Smooth muscle cell (in vitro differentiated cells): ENCODE measurements at regions not wholly inside any gene's neighbourhood (a gene's known extent, or its start where the extent isn't known, plus 50 kb on each side); places are given as distances from the start of the nearest gene placed in this dataset.

Experiments
- DNase-seq: peaks from one replicate; lab custom pipeline; 2025; ENCODE audit not compliant: unreplicated experiment; lab: John Stamatoyannopoulos, UW
- H2AFZ ChIP-seq: fragments of 200-600 bp; sonication (generic); 2 replicates; pipeline ENCODE4 v1.6.0; 2016; ENCODE audit warnings: antibody characterized with exemption, low read depth, mild to moderate bottlenecking
- H3F3A ChIP-seq: fragments of 200-600 bp; sonication (generic); 2 replicates; pipeline ENCODE4 v1.6.0; 2017; ENCODE audit warnings: antibody characterized with exemption, low read depth
- H3K27ac ChIP-seq: fragments of 200-600 bp; sonication (generic); 2 replicates; pipeline ENCODE4 v1.5.1; 2016; ENCODE audit warnings: low read depth, mild to moderate bottlenecking
- H3K27me3 ChIP-seq: fragments of 200-600 bp; sonication (generic); 2 replicates; pipeline ENCODE4 v1.6.1; 2016; ENCODE audit warnings: low read depth, mild to moderate bottlenecking
- H3K36me3 ChIP-seq: fragments of 200-600 bp; sonication (generic); 2 replicates; pipeline ENCODE4 v1.5.1; 2016; ENCODE audit warnings: low read depth
- H3K4me1 ChIP-seq: fragments of 200-600 bp; sonication (generic); 2 replicates; pipeline ENCODE4 v1.5.1; 2016; ENCODE audit warnings: low read depth
- H3K4me2 ChIP-seq: fragments of 200-600 bp; sonication (generic); 2 replicates; pipeline ENCODE4 v1.6.0; 2016; ENCODE audit warnings: mild to moderate bottlenecking
- H3K4me3 ChIP-seq: fragments of 200-600 bp; sonication (generic); 2 replicates; pipeline ENCODE4 v1.5.1; 2016; ENCODE audit warnings: mild to moderate bottlenecking
- H3K79me2 ChIP-seq: fragments of 200-600 bp; sonication (generic); 2 replicates; pipeline ENCODE4 v1.6.0; 2016; ENCODE audit warnings: low read depth, mild to moderate bottlenecking
- H3K9ac ChIP-seq: fragments of 200-600 bp; sonication (generic); 2 replicates; pipeline ENCODE4 v1.6.0; 2016; ENCODE audit warnings: low read depth
- H3K9me3 ChIP-seq: fragments of 200-600 bp; sonication (generic); replicated peaks from 2 replicates; pipeline ENCODE4 v1.5.1; 2016; ENCODE audit warnings: low read depth
- H4K20me1 ChIP-seq: fragments of 200-600 bp; sonication (generic); 2 replicates; pipeline ENCODE4 v1.6.0; 2016; ENCODE audit warnings: low read depth
- CTCF ChIP-seq: fragments of 200-600 bp; sonication (generic); IDR thresholded peaks from 2 replicates; pipeline ENCODE4 v1.5.1; 2017; ENCODE audit warnings: borderline replicate concordance, mild to moderate bottlenecking, antibody characterized with exemption; ENCODE audit not compliant: insufficient read depth, poor library complexity, severe bottlenecking
- WGBS: methylation state at CpG from one replicate; pipeline ENCODE4 v1.1.7; 2016; ENCODE audit warnings: low lambda C conversion rate; 5-methylcytosine and 5-hydroxymethylcytosine counted together

GRCh38 chr20:48455651-48456365 lies 372.0 kb downstream of the PREX1 start:
- H3K79me2 ChIP-seq, result no peaks in the 10 kb centered on the region
- H3K27me3 ChIP-seq, result no peaks in the 10 kb centered on the region
- no peak overlapping the region for H3K4me2 ChIP-seq
- no peak overlapping the region for H3K9ac ChIP-seq
- no peaks in the 10 kb centered on the region for H3K36me3 ChIP-seq
- no peak overlapping the region for H2AFZ ChIP-seq
- H3K4me3 ChIP-seq, result no peak overlapping the region
- H4K20me1 ChIP-seq, result no peaks in the 10 kb centered on the region
- H3F3A ChIP-seq, result no peaks in the 10 kb centered on the region
- H3K4me1 ChIP-seq, result peaks cover 17% of the 10 kb centered on the region
- WGBS, result 55% methylated on average over 16 of the region's 16 CpGs
- H3K9me3 ChIP-seq, result no peaks in the 10 kb centered on the region
- DNase-seq, result no peak
- H3K27ac ChIP-seq, result no peak overlapping the region
- TF ChIP-seq CTCF, result no peak

GRCh38 chr20:48454671-48455490 lies 372.9 kb downstream of the PREX1 start:
- H3K4me1 ChIP-seq, result peaks cover 17% of the 10 kb centered on the region
- TF ChIP-seq CTCF, result no peak
- no peaks in the 10 kb centered on the region for H3K27me3 ChIP-seq
- H3K9ac ChIP-seq, result no peak overlapping the region
- H3F3A ChIP-seq, result no peaks in the 10 kb centered on the region
- H4K20me1 ChIP-seq, result no peaks in the 10 kb centered on the region
- H3K79me2 ChIP-seq, result no peaks in the 10 kb centered on the region
- no peak overlapping the region for H3K27ac ChIP-seq
- no peaks in the 10 kb centered on the region for H3K36me3 ChIP-seq
- H3K4me2 ChIP-seq, result no peak overlapping the region
- no peak overlapping the region for H3K4me3 ChIP-seq
- H2AFZ ChIP-seq, result no peak overlapping the region
- no peak for DNase-seq
- no peaks in the 10 kb centered on the region for H3K9me3 ChIP-seq
- WGBS, result 87% methylated on average over 14 of the region's 14 CpGs

GRCh38 chr20:48453477-48454093 lies 374.2 kb downstream of the PREX1 start:
- Histone ChIP-seq H3K36me3 (no peaks in the 10 kb centered on the region), H3K4me2 (no peak overlapping the region), H3K4me3 (no peak overlapping the region), H3K27me3 (no peaks in the 10 kb centered on the region), H2AFZ (no peak overlapping the region), H3K4me1 (peaks cover 17% of the 10 kb centered on the region), H3K27ac (no peak overlapping the region), H3F3A (no peaks in the 10 kb centered on the region), H3K79me2 (no peaks in the 10 kb centered on the region), H3K9ac (no peak overlapping the region), H3K9me3 (no peaks in the 10 kb centered on the region), H4K20me1 (no peaks in the 10 kb centered on the region)
- 87% methylated on average over 15 of the region's 15 CpGs for WGBS
- no peak for DNase-seq
- TF ChIP-seq CTCF, result no peak
